Neuronal stem cell (in vitro differentiated cells): ENCODE measurements at regions not wholly inside any gene's neighbourhood (a gene's known extent, or its start where the extent isn't known, plus 50 kb on each side); places are given as distances from the start of the nearest gene placed in this dataset.

ENCODE experiments used
- DNase-seq: peaks from one replicate; pipeline ENCODE4 v3.0.0-alpha.2; 2013; ENCODE audit warnings: low spot score
- H2AFZ ChIP-seq: one replicate; pipeline ENCODE4 v1.6.1; 2013; ENCODE audit warnings: mild to moderate bottlenecking, low read length, inconsistent platforms
- H2AK5ac ChIP-seq: 2 replicates; pipeline ENCODE4 v1.6.1; 2013; ENCODE audit warnings: low read depth, mild to moderate bottlenecking, inconsistent platforms, low read length, moderate library complexity, mixed read lengths
- H2BK120ac ChIP-seq: 2 replicates; pipeline ENCODE4 v1.6.1; 2013; ENCODE audit warnings: low read depth, mild to moderate bottlenecking, inconsistent platforms, low read length, moderate library complexity, mixed read lengths
- H2BK12ac ChIP-seq: one replicate; pipeline ENCODE4 v1.6.1; 2013; ENCODE audit warnings: low read length, inconsistent platforms
- H2BK15ac ChIP-seq: 2 replicates; pipeline ENCODE4 v1.6.1; 2013; ENCODE audit warnings: mild to moderate bottlenecking, low read length, inconsistent platforms, mixed read lengths
- H2BK5ac ChIP-seq: one replicate; pipeline ENCODE4 v1.6.1; 2013; ENCODE audit warnings: inconsistent platforms, mild to moderate bottlenecking, low read length, moderate library complexity
- H3K14ac ChIP-seq: one replicate; pipeline ENCODE4 v1.6.1; 2013; ENCODE audit warnings: low read length, inconsistent platforms
- H3K18ac ChIP-seq: 2 replicates; pipeline ENCODE4 v1.6.1; 2013; ENCODE audit warnings: low read length, inconsistent platforms
- H3K23ac ChIP-seq: 2 replicates; pipeline ENCODE4 v1.6.1; 2013; ENCODE audit warnings: low read depth, mild to moderate bottlenecking, mixed read lengths, low read length, inconsistent platforms; ENCODE audit not compliant: poor library complexity
- H3K27ac ChIP-seq: replicated peaks from 3 replicates; pipeline ENCODE4 v1.5.1; 2013; ENCODE audit warnings: low read length, inconsistent platforms
- H3K27me3 ChIP-seq, 3 experiments: 2 replicates each; pipeline ENCODE4 v1.6.1; 2013; ENCODE audit warnings: low read length in 3 of 3, mild to moderate bottlenecking in 2 of 3, inconsistent platforms in 1 of 3, low read depth in 1 of 3, mixed read lengths in 1 of 3, moderate library complexity in 1 of 3; ENCODE audit not compliant: control insufficient read depth in 3 of 3, insufficient read depth in 3 of 3
- H3K36me3 ChIP-seq, 2 donors: replicated peaks in 1 of 2; 2 replicates each; pipeline ENCODE4 v1.6.1; 2013; ENCODE audit warnings: low read length in 2 of 2; ENCODE audit not compliant: control insufficient read depth in 2 of 2, insufficient read depth in 2 of 2
- H3K4ac ChIP-seq: 2 replicates; pipeline ENCODE4 v1.6.1; 2013; ENCODE audit warnings: inconsistent platforms, mild to moderate bottlenecking, low read length, moderate library complexity
- H3K4me1 ChIP-seq, 2 donors: 1 replicate in 1 of 2; 2 replicates in 1 of 2; pipeline ENCODE4 v1.6.1; 2013; ENCODE audit warnings: low read length in 2 of 2, low read depth in 1 of 2; ENCODE audit not compliant: control insufficient read depth in 2 of 2, insufficient read depth in 1 of 2
- H3K4me2 ChIP-seq: one replicate; pipeline ENCODE4 v1.6.1; 2013; ENCODE audit warnings: mild to moderate bottlenecking, low read length, inconsistent platforms; ENCODE audit not compliant: insufficient read depth, poor library complexity, severe bottlenecking
- H3K4me3 ChIP-seq, 2 donors: 2 replicates each; pipeline ENCODE4 v1.5.1; 2013; ENCODE audit warnings: low read length in 2 of 2, mild to moderate bottlenecking in 2 of 2, inconsistent platforms in 1 of 2, moderate library complexity in 1 of 2
- H3K79me1 ChIP-seq: one replicate; pipeline ENCODE4 v1.6.1; 2013; ENCODE audit warnings: low read depth, mild to moderate bottlenecking, inconsistent platforms, low read length, moderate library complexity
- H3K9ac ChIP-seq: one replicate; pipeline ENCODE4 v1.6.1; 2013; ENCODE audit warnings: mild to moderate bottlenecking, low read depth, low read length, inconsistent platforms; ENCODE audit not compliant: poor library complexity
- H3K9me3 ChIP-seq, 2 donors: replicated peaks in 1 of 2; 2 replicates each; pipeline versions ENCODE3 to v1.6.1; 2013; ENCODE audit warnings: low read length in 2 of 2, mild to moderate bottlenecking in 2 of 2, inconsistent platforms in 1 of 2, low read depth in 1 of 2, mixed read lengths in 1 of 2, moderate library complexity in 1 of 2; ENCODE audit not compliant: control insufficient read depth in 2 of 2, insufficient read depth in 1 of 2
- H4K8ac ChIP-seq: one replicate; pipeline ENCODE4 v1.6.1; 2013; ENCODE audit warnings: low read depth, mild to moderate bottlenecking, inconsistent platforms, low read length, moderate library complexity
- H4K91ac ChIP-seq: one replicate; pipeline ENCODE4 v1.6.1; 2013; ENCODE audit warnings: low read length, low read depth, mild to moderate bottlenecking, inconsistent platforms; ENCODE audit not compliant: poor library complexity
- WGBS, 2 donors: extraction: QIAGEN DNeasy Blood & Tissue Kit; methylation state at CpG; one replicate each; pipeline ENCODE4 v1.1.7; 2013; ENCODE audit warnings: missing lambda C conversion rate in 2 of 2, mixed read lengths in 1 of 2; ENCODE audit not compliant: insufficient read length in 2 of 2, insufficient replicate concordance in 1 of 2; ENCODE audit errors: extremely low coverage in 2 of 2; 5-methylcytosine and 5-hydroxymethylcytosine counted together

GRCh38 chr16:24452724-24453123 is 86.6 kb upstream of the RBBP6 start:
- H3K27me3 ChIP-seq, result no peaks in the 10 kb centered on the region
- no peak overlapping the region for H3K18ac ChIP-seq
- H3K4ac ChIP-seq, result no peak overlapping the region
- H2BK12ac ChIP-seq, result no peak overlapping the region
- no peak overlapping the region for H4K91ac ChIP-seq
- no peak overlapping the region for H3K27ac ChIP-seq
- H3K4me3 ChIP-seq, result no peak overlapping the region
- H3K4me2 ChIP-seq, result no peak overlapping the region
- no peaks in the 10 kb centered on the region for H3K79me1 ChIP-seq
- no peak for DNase-seq
- H3K23ac ChIP-seq, result no peak overlapping the region
- H3K36me3 ChIP-seq, result no peaks in the 10 kb centered on the region
- no peak overlapping the region for H2AFZ ChIP-seq
- no peak overlapping the region for H2BK120ac ChIP-seq
- H3K14ac ChIP-seq, result no peak overlapping the region
- no peak overlapping the region for H3K9ac ChIP-seq
- WGBS, 2 donors, result no CpG with 5 or more reads among the region's 3 CpGs
- no peaks in the 10 kb centered on the region for H3K4me1 ChIP-seq
- H3K9me3 ChIP-seq, result no peaks in the 10 kb centered on the region
- H2BK5ac ChIP-seq, result no peak overlapping the region
- H2AK5ac ChIP-seq, result no peak overlapping the region
- no peak overlapping the region for H4K8ac ChIP-seq
- H2BK15ac ChIP-seq, result no peak overlapping the region

GRCh38 chr16:24463196-24463945 is 76.0 kb upstream of the RBBP6 start:
- Histone ChIP-seq H3K4ac (no peak overlapping the region), H3K4me2 (no peak overlapping the region), H3K27me3 (no peaks in the 10 kb centered on the region), H3K18ac (no peak overlapping the region), H4K91ac (no peak overlapping the region), H3K9me3 (peaks cover 0 to 2% of the 10 kb centered on the region in 2 donors), H2AFZ (peak overlapping the region; percentile 6), H3K4me1 (peaks cover 0 to 7% of the 10 kb centered on the region in 2 donors), H3K36me3 (no peaks in the 10 kb centered on the region), H3K27ac (no peak overlapping the region), H2AK5ac (no peak overlapping the region), H2BK120ac (no peak overlapping the region), H3K23ac (no peak overlapping the region), H3K4me3 (no peak overlapping the region), H3K9ac (no peak overlapping the region), H2BK12ac (no peak overlapping the region), H2BK5ac (no peak overlapping the region), H2BK15ac (no peak overlapping the region), H3K14ac (no peak overlapping the region), H3K79me1 (no peaks in the 10 kb centered on the region), H4K8ac (no peak overlapping the region)
- peak; percentile 8 for DNase-seq
- no CpG with 5 or more reads among the region's 10 CpGs for WGBS, 2 donors

GRCh38 chr16:24471561-24472350 is 67.6 kb upstream of the RBBP6 start:
- H3K14ac ChIP-seq, result no peak overlapping the region
- no CpG with 5 or more reads among the region's 7 CpGs for WGBS, 2 donors
- DNase-seq, result no peak

GRCh38 chr16:24477492-24477891 is 61.9 kb upstream of the RBBP6 start:
- no CpG with 5 or more reads among the region's 6 CpGs for WGBS, 2 donors
- no peak overlapping the region for H3K4me2 ChIP-seq
- no peaks in the 10 kb centered on the region for H3K4me1 ChIP-seq

More at GRCh38 chr16:24471561-24472350, 67.6 kb upstream of the RBBP6 start:
- Histone ChIP-seq H3K9ac (no peak overlapping the region), H3K23ac (no peak overlapping the region), H2BK120ac (no peak overlapping the region), H3K4me2 (no peak overlapping the region), H3K79me1 (no peaks in the 10 kb centered on the region), H3K4me3 (no peak overlapping the region), H3K27me3 (no peaks in the 10 kb centered on the region), H4K8ac (no peak overlapping the region), H2BK12ac (no peak overlapping the region), H3K36me3 (no peaks in the 10 kb centered on the region), H4K91ac (no peak overlapping the region), H3K18ac (no peak overlapping the region), H3K4me1 (no peaks in the 10 kb centered on the region), H3K27ac (no peak overlapping the region), H3K4ac (no peak overlapping the region), H2BK5ac (no peak overlapping the region), H3K9me3 (peaks cover 0 to 4% of the 10 kb centered on the region in 2 donors), H2AK5ac (no peak overlapping the region), H2AFZ (no peak overlapping the region), H2BK15ac (no peak overlapping the region)

More at GRCh38 chr16:24477492-24477891, 61.9 kb upstream of the RBBP6 start:
- Histone ChIP-seq H2BK5ac (no peak overlapping the region), H2AK5ac (no peak overlapping the region), H2BK12ac (no peak overlapping the region), H2BK15ac (no peak overlapping the region), H3K4ac (no peak overlapping the region), H3K23ac (no peak overlapping the region), H3K9me3 (peaks cover 0 to 2% of the 10 kb centered on the region in 2 donors), H3K4me3 (no peak overlapping the region), H3K18ac (no peak overlapping the region), H3K27ac (no peak overlapping the region), H3K14ac (no peak overlapping the region), H2AFZ (no peak overlapping the region), H3K27me3 (no peaks in the 10 kb centered on the region), H3K36me3 (no peaks in the 10 kb centered on the region), H4K8ac (no peak overlapping the region), H2BK120ac (no peak overlapping the region), H3K79me1 (no peaks in the 10 kb centered on the region), H4K91ac (no peak overlapping the region), H3K9ac (no peak overlapping the region)
- DNase-seq, result no peak
